ENCODE measurements at regions not wholly inside any gene's neighbourhood (a gene's known extent, or its start where the extent isn't known, plus 50 kb on each side); places are given as distances from the start of the nearest gene placed in this dataset.

GRCh38 chr12:74382983-74383382 lies 154.7 kb upstream of the ATXN7L3B start (continued):
- no peak for TF ChIP-seq EZH2 (IDR thresholded peaks at IDR 0.05; ENCODE audit: low read depth, unreplicated experiment)

- H3F3A ChIP-seq (replicated peaks; ENCODE audit: low read depth): no peaks in the 10 kb centered on the region
- H3K27ac ChIP-seq (ENCODE audit: low read depth): no peak overlapping the region
- no peak for TF ChIP-seq REST (IDR thresholded peaks at IDR 0.05; ENCODE audit: unreplicated experiment)
- no peak for TF ChIP-seq JUNB (IDR thresholded peaks at IDR 0.05; ENCODE audit: unreplicated experiment)
- TF ChIP-seq EZH2 (IDR thresholded peaks at IDR 0.05; ENCODE audit: low read depth, unreplicated experiment): no peak
- TF ChIP-seq POLR2AphosphoS5 (IDR thresholded peaks at IDR 0.05; ENCODE audit: low read depth): no peak
- no peak for TF ChIP-seq EZH2phosphoT487 (IDR thresholded peaks at IDR 0.05; ENCODE audit: unreplicated experiment)
- no peak for TF ChIP-seq CTCF (conservative IDR thresholded peaks at IDR 0.05; ENCODE audit: low read depth in 2 of 2)
- no peak for TF ChIP-seq STAT1 (IDR thresholded peaks at IDR 0.05; ENCODE audit: unreplicated experiment)
- no peaks in the 10 kb centered on the region for H3K79me2 ChIP-seq (replicated peaks; ENCODE audit: insufficient read depth)
- no peak overlapping the region for H2AFZ ChIP-seq
- no peaks in the 10 kb centered on the region; the same call in 1 of the 2 replicates for H3K36me3 ChIP-seq (ENCODE audit: insufficient read depth)
- H3K27me3 Mint-ChIP-seq (ENCODE audit: insufficient read depth, low read depth, poor library complexity): no peaks in the 10 kb centered on the region
- no peaks in the 10 kb centered on the region for H3K4me1 Mint-ChIP-seq
- H3K4me1 ChIP-seq (ENCODE audit: insufficient read depth): no peaks in the 10 kb centered on the region
- H4K20me1 ChIP-seq (replicated peaks; ENCODE audit: insufficient read depth): no peaks in the 10 kb centered on the region
- DNase-seq (ENCODE audit: low spot score) (no peak), ATAC-seq (no peak)
- no peak overlapping the region for H3K4me2 ChIP-seq
- H3K9me3 Mint-ChIP-seq: peaks cover 1% of the 10 kb centered on the region; the same call in 1 of the 3 replicates
- no peaks in the 10 kb centered on the region for H3K27me3 ChIP-seq (ENCODE audit: insufficient read depth)
- H3K4me3 Mint-ChIP-seq: no peak overlapping the region
- no peaks in the 10 kb centered on the region; the same call in 2 of the 3 replicates for H3K36me3 Mint-ChIP-seq (ENCODE audit: low read depth)
- H3K4me3 ChIP-seq: no peak overlapping the region
- no peak overlapping the region for H3K27ac Mint-ChIP-seq
- 0 out of 2 replicates have a peak, but pooled peaks cover 3% of the 10 kb centered on the region for H3K9me2 ChIP-seq (ENCODE audit: insufficient read depth)
Observed at GRCh38 chr12:74391283-74391682, 146.4 kb upstream of the ATXN7L3B start.

- Mint-ChIP-seq H3K36me3 (ENCODE audit: low read depth) (no peaks in the 10 kb centered on the region; the same call in 2 of the 3 replicates), H3K4me3 (no peak overlapping the region), H3K9me3 (no peaks in the 10 kb centered on the region; the same call in 2 of the 3 replicates), H3K27ac (no peak overlapping the region), H3K4me1 (no peaks in the 10 kb centered on the region), H3K27me3 (ENCODE audit: insufficient read depth, low read depth, poor library complexity) (no peaks in the 10 kb centered on the region)
- Histone ChIP-seq H3K9me2 (ENCODE audit: insufficient read depth) (0 out of 2 replicates have a peak, but pooled peaks cover 3% of the 10 kb centered on the region), H3K36me3 (ENCODE audit: insufficient read depth) (no peaks in the 10 kb centered on the region; the same call in 1 of the 2 replicates), H3F3A (replicated peaks; ENCODE audit: low read depth) (no peaks in the 10 kb centered on the region), H3K27me3 (ENCODE audit: insufficient read depth) (no peaks in the 10 kb centered on the region), H4K20me1 (replicated peaks; ENCODE audit: insufficient read depth) (no peaks in the 10 kb centered on the region), H3K4me3 (no peak overlapping the region), H3K4me2 (no peak overlapping the region), H3K79me2 (replicated peaks; ENCODE audit: insufficient read depth) (no peaks in the 10 kb centered on the region), H2AFZ (no peak overlapping the region), H3K4me1 (ENCODE audit: insufficient read depth) (no peaks in the 10 kb centered on the region), H3K27ac (ENCODE audit: low read depth) (no peak overlapping the region)
- no peak for TF ChIP-seq STAT1 (IDR thresholded peaks at IDR 0.05; ENCODE audit: unreplicated experiment)
- DNase-seq (ENCODE audit: low spot score) (no peak), ATAC-seq (no peak)
Observed at GRCh38 chr12:74393272-74393671, 144.4 kb upstream of the ATXN7L3B start.

Measured in GM23338 (cell line).